ENCODE measurements at regions not wholly inside any gene's neighbourhood (a gene's known extent, or its start where the extent isn't known, plus 50 kb on each side); places are given as distances from the start of the nearest gene placed in this dataset.
A peak's percentile ranks its signal among the peaks of the same experiment; 100 is the strongest.

- TF ChIP-seq CTCF (IDR thresholded peaks at IDR 0.05) (no peak), POLR2A (IDR thresholded peaks at IDR 0.05) (no peak)
- DNase-seq (ENCODE audit: low spot score in 2 of 2) = no peak
- H3K4me3 ChIP-seq (ENCODE audit: low read depth, poor library complexity, severe bottlenecking) = no peak overlapping the region
- intact Hi-C loops (cut with DNase I; ENCODE audit: low total_unique reads) = no loop called here
- 72 to 85% methylated on average over 6 of the region's 6 CpGs for WGBS, 2 donors
These were observed 83.1 kb upstream of the PTPN1 start for GRCh38 chr20:50426866-50427718.

GRCh38 chr20:50427719-50428083 is 82.5 kb upstream of the PTPN1 start:
- H3K4me3 ChIP-seq (ENCODE audit: low read depth, poor library complexity, severe bottlenecking) = no peak overlapping the region
- WGBS, 2 donors = 9 to 10% methylated on average over 5 of the region's 5 CpGs
- intact Hi-C loops (cut with DNase I; ENCODE audit: low total_unique reads) = no loop called here
- DNase-seq (ENCODE audit: low spot score in 2 of 2) = peak; percentile 82 to 95
- TF ChIP-seq CTCF (IDR thresholded peaks at IDR 0.05) (no peak), POLR2A (IDR thresholded peaks at IDR 0.05) (no peak)

GRCh38 chr20:50428097-50428828 is 81.9 kb upstream of the PTPN1 start:
- no peak for TF ChIP-seq POLR2A (IDR thresholded peaks at IDR 0.05)
- no peak for TF ChIP-seq CTCF (IDR thresholded peaks at IDR 0.05)
- WGBS, 2 donors = 74 to 76% methylated on average over 6 of the region's 6 CpGs

GRCh38 chr20:50429412-50429811 is 80.8 kb upstream of the PTPN1 start:
- H3K4me3 ChIP-seq (ENCODE audit: low read depth, poor library complexity, severe bottlenecking) = no peak overlapping the region
- no peak for DNase-seq (ENCODE audit: low spot score in 2 of 2)
- intact Hi-C loops (cut with DNase I; ENCODE audit: low total_unique reads) = no loop called here
- WGBS, 2 donors = 37 to 42% methylated on average over 5 of the region's 5 CpGs
- TF ChIP-seq POLR2A (IDR thresholded peaks at IDR 0.05) (no peak), CTCF (IDR thresholded peaks at IDR 0.05) (no peak)

More at GRCh38 chr20:50428097-50428828, 81.9 kb upstream of the PTPN1 start:
- no peak for DNase-seq (ENCODE audit: low spot score in 2 of 2)
- intact Hi-C loops (cut with DNase I; ENCODE audit: low total_unique reads) = no loop called here
- no peak overlapping the region for H3K4me3 ChIP-seq (ENCODE audit: low read depth, poor library complexity, severe bottlenecking)

- no peak for DNase-seq (ENCODE audit: low spot score in 2 of 2)
- intact Hi-C loops (cut with DNase I; ENCODE audit: low total_unique reads) = no loop called here
- TF ChIP-seq CTCF (IDR thresholded peaks at IDR 0.05) = no peak
- no peak for TF ChIP-seq POLR2A (IDR thresholded peaks at IDR 0.05)
- H3K4me3 ChIP-seq (ENCODE audit: low read depth, poor library complexity, severe bottlenecking) = no peak overlapping the region
- WGBS, 2 donors = 36 to 52% methylated on average over 9 of the region's 9 CpGs
These were observed 79.1 kb upstream of the PTPN1 start for GRCh38 chr20:50431066-50431450.

Measured in lower leg skin (tissue), 4 donors.